ENCODE measurements at regions not wholly inside any gene's neighbourhood (a gene's known extent, or its start where the extent isn't known, plus 50 kb on each side); places are given as distances from the start of the nearest gene placed in this dataset.

DNA sequence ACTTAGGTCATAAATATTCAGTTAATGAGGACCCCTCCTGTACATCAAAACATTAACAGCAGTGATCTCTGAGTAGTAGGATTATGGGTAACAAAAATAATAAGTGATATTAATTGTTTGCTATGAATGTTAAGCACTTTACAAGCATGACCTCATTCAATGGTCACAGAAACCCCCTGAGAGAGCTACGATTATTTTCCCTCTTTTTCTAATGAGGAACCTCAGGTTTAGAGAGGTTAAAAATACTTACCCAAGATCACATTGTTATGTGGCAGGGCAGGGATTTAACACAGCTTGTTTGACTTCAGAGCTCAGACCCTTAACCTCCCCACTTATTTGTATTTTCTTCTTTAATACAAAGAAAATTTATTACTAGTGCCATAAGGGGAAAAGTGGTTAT lies 228.2 kb downstream of the TBL1XR1 start:
- H3K4me1 ChIP-seq: no peaks in the 10 kb centered on the region
- TF ChIP-seq EP300 (IDR thresholded peaks at IDR 0.05) (no peak), POLR2A (IDR thresholded peaks at IDR 0.05) (no peak), POLR2AphosphoS5 (IDR thresholded peaks at IDR 0.05) (no peak)
- TF ChIP-seq, protein P1, sequence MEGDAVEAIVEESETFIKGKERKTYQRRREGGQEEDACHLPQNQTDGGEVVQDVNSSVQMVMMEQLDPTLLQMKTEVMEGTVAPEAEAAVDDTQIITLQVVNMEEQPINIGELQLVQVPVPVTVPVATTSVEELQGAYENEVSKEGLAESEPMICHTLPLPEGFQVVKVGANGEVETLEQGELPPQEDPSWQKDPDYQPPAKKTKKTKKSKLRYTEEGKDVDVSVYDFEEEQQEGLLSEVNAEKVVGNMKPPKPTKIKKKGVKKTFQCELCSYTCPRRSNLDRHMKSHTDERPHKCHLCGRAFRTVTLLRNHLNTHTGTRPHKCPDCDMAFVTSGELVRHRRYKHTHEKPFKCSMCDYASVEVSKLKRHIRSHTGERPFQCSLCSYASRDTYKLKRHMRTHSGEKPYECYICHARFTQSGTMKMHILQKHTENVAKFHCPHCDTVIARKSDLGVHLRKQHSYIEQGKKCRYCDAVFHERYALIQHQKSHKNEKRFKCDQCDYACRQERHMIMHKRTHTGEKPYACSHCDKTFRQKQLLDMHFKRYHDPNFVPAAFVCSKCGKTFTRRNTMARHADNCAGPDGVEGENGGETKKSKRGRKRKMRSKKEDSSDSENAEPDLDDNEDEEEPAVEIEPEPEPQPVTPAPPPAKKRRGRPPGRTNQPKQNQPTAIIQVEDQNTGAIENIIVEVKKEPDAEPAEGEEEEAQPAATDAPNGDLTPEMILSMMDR (IDR thresholded peaks at IDR 0.05): no peak
- WGBS, 2 donors (ENCODE audit: low coverage in 1 of 2): 36 to 60% methylated on average over 1 of the region's 1 CpG
- H3K27ac ChIP-seq: no peak overlapping the region
- H3K4me3 ChIP-seq: no peak overlapping the region
- H3K36me3 ChIP-seq: no peaks in the 10 kb centered on the region
- ATAC-seq: no peak
- no peaks in the 10 kb centered on the region for H3K9me3 ChIP-seq
- H3K27me3 ChIP-seq: no peaks in the 10 kb centered on the region

DNA sequence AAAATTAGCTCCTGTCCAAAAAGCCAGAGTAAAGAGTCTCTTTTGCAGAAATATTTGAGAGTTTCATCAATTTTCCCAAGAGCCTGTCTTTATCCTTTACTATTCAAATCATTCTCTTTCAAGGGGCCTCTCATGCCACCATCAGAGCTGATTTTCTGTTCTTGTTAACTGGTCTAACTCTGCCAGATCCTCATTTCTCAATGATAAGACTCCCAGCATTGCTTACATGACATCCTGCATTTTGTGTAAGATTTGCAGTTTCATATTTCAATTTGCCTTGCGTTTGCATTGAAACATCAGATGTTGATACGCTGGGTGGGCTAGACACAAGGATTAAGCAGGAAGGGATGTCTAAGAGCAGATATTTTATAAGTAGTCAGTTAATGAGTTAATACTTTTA lies 228.7 kb downstream of the TBL1XR1 start:
- Histone ChIP-seq H3K4me3 (no peak overlapping the region), H3K36me3 (no peaks in the 10 kb centered on the region), H3K9me3 (no peaks in the 10 kb centered on the region), H3K27ac (no peak overlapping the region), H3K4me1 (no peaks in the 10 kb centered on the region), H3K27me3 (no peaks in the 10 kb centered on the region)
- 79 to 100% methylated on average over 2 of the region's 2 CpGs for WGBS, 2 donors (ENCODE audit: low coverage in 1 of 2)
- TF ChIP-seq EP300 (IDR thresholded peaks at IDR 0.05): no peak
- TF ChIP-seq POLR2A (IDR thresholded peaks at IDR 0.05): no peak
- no peak for TF ChIP-seq POLR2AphosphoS5 (IDR thresholded peaks at IDR 0.05)
- TF ChIP-seq, protein P1 (IDR thresholded peaks at IDR 0.05): no peak
- ATAC-seq: no peak

DNA sequence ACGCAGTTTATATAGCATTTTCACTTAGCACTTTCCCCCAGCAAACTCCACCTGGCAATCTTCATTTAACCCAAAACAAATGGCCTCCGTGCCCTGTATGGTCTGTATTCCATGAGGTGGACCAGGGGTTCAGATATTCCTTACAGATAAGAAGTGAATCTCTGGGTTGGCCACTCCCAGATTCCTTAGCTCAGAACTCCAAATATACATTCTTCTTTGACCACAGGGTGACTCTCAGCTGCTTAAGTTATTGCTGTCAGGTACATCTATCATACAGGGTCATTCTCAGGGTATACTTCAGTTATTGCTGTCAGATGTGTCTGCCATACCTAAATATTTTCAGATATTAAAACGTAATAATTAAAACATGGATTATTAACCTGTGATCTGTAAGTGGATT lies 229.8 kb downstream of the TBL1XR1 start:
- no peaks in the 10 kb centered on the region for H3K27me3 ChIP-seq
- TF ChIP-seq, protein P1 (IDR thresholded peaks at IDR 0.05): no peak
- no peak for TF ChIP-seq POLR2AphosphoS5 (IDR thresholded peaks at IDR 0.05)
- no peak for TF ChIP-seq POLR2A (IDR thresholded peaks at IDR 0.05)
- no peak for TF ChIP-seq EP300 (IDR thresholded peaks at IDR 0.05)
- H3K9me3 ChIP-seq: no peaks in the 10 kb centered on the region
- H3K36me3 ChIP-seq: no peaks in the 10 kb centered on the region
- no peak overlapping the region for H3K27ac ChIP-seq
- no peak for ATAC-seq
- no peak overlapping the region for H3K4me3 ChIP-seq
- H3K4me1 ChIP-seq: no peaks in the 10 kb centered on the region
- WGBS, 2 donors (ENCODE audit: low coverage in 1 of 2): 72 to 84% methylated on average over 2 to 3 of the region's 3 CpGs

DNA sequence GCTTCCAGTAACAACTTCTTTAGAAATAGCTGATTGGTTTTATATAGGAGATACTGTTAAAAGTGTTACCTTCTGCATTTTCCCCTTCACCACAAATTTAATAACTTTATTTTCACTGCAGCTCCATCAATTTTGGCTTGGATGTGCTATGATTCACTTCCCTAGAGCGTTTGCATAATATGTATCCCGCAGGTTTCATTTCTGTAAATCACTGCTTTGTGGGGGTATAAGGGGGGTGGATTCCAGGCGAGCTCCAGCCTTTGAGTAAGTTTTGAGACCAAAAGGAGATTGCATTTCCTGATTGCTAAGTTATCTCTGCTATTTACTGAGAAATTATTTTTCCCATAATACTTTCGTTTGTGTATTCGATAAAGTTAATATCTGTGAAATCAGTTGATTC lies 232.6 kb downstream of the TBL1XR1 start:
- Histone ChIP-seq H3K9me3 (no peaks in the 10 kb centered on the region), H3K4me3 (no peak overlapping the region), H3K27me3 (no peaks in the 10 kb centered on the region), H3K27ac (no peak overlapping the region), H3K4me1 (no peaks in the 10 kb centered on the region), H3K36me3 (no peaks in the 10 kb centered on the region)
- no peak for ATAC-seq
- WGBS, 2 donors (ENCODE audit: low coverage in 1 of 2): 82 to 88% methylated on average over 5 of the region's 5 CpGs
- TF ChIP-seq POLR2A (IDR thresholded peaks at IDR 0.05) (no peak), EP300 (IDR thresholded peaks at IDR 0.05) (no peak)

DNA sequence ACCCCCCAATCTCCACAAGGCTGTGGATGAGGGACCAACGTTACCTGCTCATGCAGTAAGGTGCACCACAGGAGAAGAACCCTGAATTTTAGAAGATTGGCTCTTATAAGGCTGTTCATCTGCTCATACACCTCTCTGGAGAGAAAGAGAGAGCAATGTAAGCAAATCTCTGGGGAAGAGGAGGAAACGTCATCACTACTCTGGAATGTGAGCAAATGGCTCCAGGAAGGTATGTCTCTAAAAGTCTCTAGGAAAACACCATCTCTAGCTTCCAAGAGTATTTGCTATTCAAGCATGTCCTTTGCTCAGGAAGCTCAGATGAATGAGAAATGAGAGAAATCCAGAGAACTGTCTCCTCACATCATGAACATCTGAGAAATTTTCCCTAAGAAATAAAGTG lies 235.4 kb downstream of the TBL1XR1 start:
- Histone ChIP-seq H3K9me3 (no peaks in the 10 kb centered on the region), H3K36me3 (no peaks in the 10 kb centered on the region), H3K27me3 (no peaks in the 10 kb centered on the region), H3K4me3 (no peak overlapping the region), H3K27ac (no peak overlapping the region), H3K4me1 (no peaks in the 10 kb centered on the region)
- WGBS, 2 donors (ENCODE audit: low coverage in 1 of 2): 69 to 100% methylated on average over 1 to 2 of the region's 2 CpGs
- TF ChIP-seq, protein P1 (IDR thresholded peaks at IDR 0.05): no peak
- TF ChIP-seq EP300 (IDR thresholded peaks at IDR 0.05) (no peak), POLR2A (IDR thresholded peaks at IDR 0.05) (no peak), POLR2AphosphoS5 (IDR thresholded peaks at IDR 0.05) (no peak)
- no peak for ATAC-seq

All from gastroesophageal sphincter (tissue), 4 donors.